MCF 10A (cell line): ENCODE measurements at regions not wholly inside any gene's neighbourhood (a gene's known extent, or its start where the extent isn't known, plus 50 kb on each side); places are given as distances from the start of the nearest gene placed in this dataset.

ENCODE experiments used
- BruUV-seq: library from RNA; stranded (reverse); fragments of 400-500 nt; replicated peaks from 2 replicates; lab custom pipeline; 2021; lab: Mats Ljungman, UMichigan
- CTCF ChIA-PET: fragments of 300-600 bp; sonication (Branson Sonifier 250); formaldehyde crosslinking; extraction: SDS; loops from one replicate; lab custom pipeline; 2021; ENCODE audit warnings: antibody characterized with exemption, inconsistent platforms; lab: Yijun Ruan, JAX
- POLR2A ChIA-PET: fragments of 300-600, 350-650 bp; sonication (Branson Sonifier 250); formaldehyde crosslinking; extraction: SDS; loops from one replicate; lab custom pipeline; 2020; ENCODE audit warnings: antibody characterized with exemption, inconsistent platforms; lab: Yijun Ruan, JAX
- DNase-seq: peaks from one replicate; pipeline ENCODE4 v3.0.0-alpha.2; 2018; ENCODE audit not compliant: unreplicated experiment
- H3K27ac Mint-ChIP-seq: one replicate; pipeline ENCODE4 v1.8.0; 2022; ENCODE audit warnings: mild to moderate bottlenecking, low read depth, mixed read lengths; ENCODE audit not compliant: unreplicated experiment
- H3K27me3 Mint-ChIP-seq: one replicate; pipeline ENCODE4 v1.8.0; 2022; ENCODE audit warnings: mixed read lengths; ENCODE audit not compliant: insufficient read depth, unreplicated experiment
- H3K36me3 Mint-ChIP-seq: one replicate; pipeline ENCODE4 v1.8.0; 2022; ENCODE audit warnings: mild to moderate bottlenecking, moderate library complexity, mixed read lengths; ENCODE audit not compliant: insufficient read depth, unreplicated experiment
- H3K4me1 Mint-ChIP-seq: one replicate; pipeline ENCODE4 v1.8.0; 2022; ENCODE audit warnings: mixed read lengths; ENCODE audit not compliant: insufficient read depth, unreplicated experiment
- H3K4me3 Mint-ChIP-seq: one replicate; pipeline ENCODE4 v1.8.0; 2022; ENCODE audit warnings: mild to moderate bottlenecking, moderate library complexity, mixed read lengths; ENCODE audit not compliant: unreplicated experiment
- H3K9me3 Mint-ChIP-seq: one replicate; pipeline ENCODE4 v1.8.0; 2022; ENCODE audit warnings: mixed read lengths; ENCODE audit not compliant: unreplicated experiment
- CTCF ChIP-seq: fragments of 200-600 bp; IDR thresholded peaks from one replicate; pipeline ENCODE4 v1.8.0; 2022; ENCODE audit warnings: antibody characterized with exemption, mild to moderate bottlenecking; ENCODE audit not compliant: unreplicated experiment
- intact Hi-C: fragments of 100-400 bp; cut with micrococcal nuclease; formaldehyde crosslinking; loops from 2 replicates; pipeline ENCODE4 v1.14.1; 2022

- Mint-ChIP-seq H3K4me3 (no peak overlapping the region), H3K27ac (no peak overlapping the region), H3K4me1 (no peaks in the 10 kb centered on the region), H3K9me3 (no peaks in the 10 kb centered on the region), H3K27me3 (no peaks in the 10 kb centered on the region), H3K36me3 (no peaks in the 10 kb centered on the region)
- CTCF ChIA-PET, result no interaction called here
- BruUV-seq, result no TSS peak
- TF ChIP-seq CTCF, result no peak
- DNase-seq, result no peak
- intact Hi-C loops, result no loop called here
- POLR2A ChIA-PET, result no interaction called here
Measured at GRCh38 chr4:27873596-27873995, 1013.0 kb downstream of the STIM2 start.

DNA sequence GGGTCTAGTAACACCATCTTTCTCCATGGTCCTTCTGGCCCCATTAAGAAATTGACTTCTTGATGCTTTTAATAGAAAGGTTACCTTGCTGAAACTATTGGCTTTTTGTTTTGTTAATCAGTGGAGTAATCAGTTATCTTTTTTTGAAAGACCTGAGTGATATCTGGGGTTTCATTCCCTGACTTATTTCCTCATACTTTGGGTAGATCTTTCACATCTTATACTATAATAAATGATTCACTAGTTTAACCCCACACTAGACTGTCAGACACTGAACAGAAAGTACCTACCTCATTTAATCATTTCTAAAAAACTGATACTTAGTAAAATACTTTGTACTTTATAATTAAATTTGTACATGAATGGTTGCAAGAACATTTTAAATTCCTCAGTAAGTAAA, 1021.1 kb downstream of the STIM2 start:
- Mint-ChIP-seq H3K4me3 (no peak overlapping the region), H3K27me3 (no peaks in the 10 kb centered on the region), H3K4me1 (peaks cover 8% of the 10 kb centered on the region), H3K36me3 (no peaks in the 10 kb centered on the region), H3K27ac (no peak overlapping the region), H3K9me3 (no peaks in the 10 kb centered on the region)
- ChIA-PET POLR2A (no interaction called here), CTCF (no interaction called here)
- BruUV-seq, result no TSS peak
- intact Hi-C loops, result no loop called here
- no peak for TF ChIP-seq CTCF
- DNase-seq, result no peak

DNA sequence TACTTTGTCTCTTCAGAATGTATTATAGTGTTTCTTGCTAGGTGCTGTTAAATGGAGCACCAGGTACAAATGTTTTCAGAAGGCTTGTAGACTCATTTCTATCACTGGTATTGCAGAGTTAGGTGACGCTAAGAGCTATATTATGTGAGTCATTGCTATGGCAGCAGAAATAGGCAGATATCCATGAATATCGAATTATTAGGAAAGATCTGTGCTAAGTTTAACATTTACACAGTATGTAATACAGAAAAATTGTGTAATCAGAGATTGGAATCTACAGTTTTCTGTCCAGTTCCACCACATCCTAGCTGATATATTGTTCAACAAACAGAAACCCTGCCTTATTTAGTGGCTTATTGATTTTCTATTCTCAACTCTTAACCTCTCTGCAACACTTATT, 1025.5 kb downstream of the STIM2 start:
- Mint-ChIP-seq H3K9me3 (no peaks in the 10 kb centered on the region), H3K36me3 (no peaks in the 10 kb centered on the region), H3K4me3 (no peak overlapping the region), H3K4me1 (peaks cover 9% of the 10 kb centered on the region), H3K27me3 (no peaks in the 10 kb centered on the region), H3K27ac (no peak overlapping the region)
- TF ChIP-seq CTCF, result no peak
- DNase-seq, result peak; percentile 47
- intact Hi-C loops, result no loop called here
- POLR2A ChIA-PET, result interaction anchor here (1.2 kb wide), 1 partner anchor 315 kb away, joined by 3 read pairs; no protein-coding TSS in a partner anchor
- CTCF ChIA-PET, result no interaction called here
- no TSS peak for BruUV-seq

DNA sequence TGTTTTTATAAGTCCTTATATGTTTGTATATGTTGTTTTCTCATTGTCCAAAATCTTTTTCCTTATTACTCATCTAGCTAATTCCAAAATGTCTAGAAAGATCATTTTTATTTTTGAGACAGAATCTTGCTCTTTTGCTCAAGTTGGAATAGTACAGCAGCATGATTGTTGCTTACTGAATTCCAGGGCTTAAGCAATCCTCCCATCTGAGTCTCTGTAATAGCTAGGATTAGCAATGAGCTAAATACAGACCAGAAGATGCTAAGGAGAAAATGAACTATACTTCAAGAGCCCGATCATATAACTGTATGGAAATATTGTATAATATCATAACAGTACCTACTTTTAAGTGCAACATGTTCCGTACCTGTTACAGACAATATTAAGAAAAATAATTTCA, 1027.0 kb downstream of the STIM2 start:
- ChIA-PET CTCF (no interaction called here), POLR2A (no interaction called here)
- DNase-seq, result no peak
- Mint-ChIP-seq H3K27me3 (no peaks in the 10 kb centered on the region), H3K4me1 (peaks cover 9% of the 10 kb centered on the region), H3K9me3 (no peaks in the 10 kb centered on the region), H3K4me3 (no peak overlapping the region), H3K27ac (no peak overlapping the region), H3K36me3 (no peaks in the 10 kb centered on the region)
- no peak for TF ChIP-seq CTCF
- intact Hi-C loops, result no loop called here
- no TSS peak for BruUV-seq
